MM.1S (cell line): ENCODE measurements at regions not wholly inside any gene's neighbourhood (a gene's known extent, or its start where the extent isn't known, plus 50 kb on each side); places are given as distances from the start of the nearest gene placed in this dataset.

Experiments used
- DNase-seq: peaks from one replicate; pipeline ENCODE4 v3.0.0-alpha.2; 2015
- H2AFZ ChIP-seq: fragments of 300-600 bp; sonication (generic); 2 replicates; pipeline ENCODE4 v1.6.0; 2016; ENCODE audit warnings: antibody characterized with exemption, low read length
- H3F3A ChIP-seq: fragments of 300-600 bp; sonication (generic); 2 replicates; pipeline ENCODE4 v1.6.1; 2016; ENCODE audit warnings: mild to moderate bottlenecking, antibody characterized with exemption, low read length, moderate library complexity, mixed read lengths; ENCODE audit not compliant: insufficient read depth
- H3K27ac ChIP-seq: fragments of 300-600 bp; sonication (generic); 2 replicates; pipeline ENCODE4 v1.5.1; 2016; ENCODE audit warnings: mild to moderate bottlenecking, low read length
- H3K27me3 ChIP-seq: fragments of 300-600 bp; sonication (generic); replicated peaks from 2 replicates; pipeline ENCODE4 v1.6.0; 2016; ENCODE audit warnings: low read length; ENCODE audit not compliant: insufficient read depth
- H3K36me3 ChIP-seq: fragments of 300-600 bp; sonication (generic); replicated peaks from 2 replicates; pipeline ENCODE4 v1.6.1; 2016; ENCODE audit warnings: mild to moderate bottlenecking, low read length, mixed read lengths; ENCODE audit not compliant: insufficient read depth
- H3K4me1 ChIP-seq: fragments of 300-600 bp; sonication (generic); 2 replicates; pipeline ENCODE4 v1.6.1; 2016; ENCODE audit warnings: low read length, mixed read lengths
- H3K4me2 ChIP-seq: fragments of 300-600 bp; sonication (generic); 2 replicates; pipeline ENCODE4 v1.6.0; 2016; ENCODE audit warnings: low read depth, low read length
- H3K4me3 ChIP-seq: fragments of 300-600 bp; sonication (generic); 2 replicates; pipeline ENCODE4 v1.5.1; 2016; ENCODE audit warnings: low read length, mixed read lengths
- H3K79me2 ChIP-seq: fragments of 300-600 bp; sonication (generic); 2 replicates; pipeline ENCODE4 v1.6.1; 2016; ENCODE audit warnings: mixed run types, low read length, mixed read lengths
- H3K9ac ChIP-seq: fragments of 300-600 bp; sonication (generic); 2 replicates; pipeline ENCODE4 v1.6.1; 2016; ENCODE audit warnings: low read length, mixed read lengths
- H3K9me2 ChIP-seq: fragments of 300-600 bp; sonication (generic); replicated peaks from 2 replicates; pipeline ENCODE4 v1.6.1; 2016; ENCODE audit warnings: mild to moderate bottlenecking, low read length, mixed read lengths; ENCODE audit not compliant: insufficient read depth
- H3K9me3 ChIP-seq: fragments of 300-600 bp; sonication (generic); replicated peaks from 2 replicates; pipeline ENCODE4 v1.6.1; 2016; ENCODE audit warnings: mild to moderate bottlenecking, low read length, mixed read lengths; ENCODE audit not compliant: insufficient read depth
- H4K20me1 ChIP-seq: fragments of 300-600 bp; sonication (generic); 2 replicates; pipeline ENCODE4 v1.6.1; 2016; ENCODE audit warnings: mild to moderate bottlenecking, low read length, moderate library complexity, mixed read lengths; ENCODE audit not compliant: insufficient read depth
- CTCF ChIP-seq: fragments of 300-600 bp; sonication (generic); IDR thresholded peaks from 2 replicates; pipeline ENCODE4 v1.5.1; 2016; ENCODE audit warnings: antibody characterized with exemption, low read length, mixed read lengths
- EZH2 ChIP-seq: fragments of 300-600 bp; sonication (generic); optimal IDR thresholded peaks from 2 replicates; pipeline ENCODE3; 2017; ENCODE audit warnings: low read depth, mild to moderate bottlenecking, antibody characterized with exemption, low read length, mixed read lengths
- EZH2phosphoT487 ChIP-seq: fragments of 300-600 bp; sonication (generic); IDR thresholded peaks from 2 replicates; pipeline ENCODE4 v1.6.1; 2018; ENCODE audit warnings: antibody characterized with exemption, low read length

GRCh38 chr16:73711406-73712080 is 585.1 kb upstream of the PSMD7 start:
- TF ChIP-seq EZH2 (no peak), CTCF (no peak), EZH2phosphoT487 (no peak)

GRCh38 chr16:73710526-73710925 is 586.1 kb upstream of the PSMD7 start:
- no peak for DNase-seq
- no peak for TF ChIP-seq CTCF
- no peaks in the 10 kb centered on the region for H4K20me1 ChIP-seq
- H3K9me3 ChIP-seq: no peaks in the 10 kb centered on the region
- H3K79me2 ChIP-seq: no peaks in the 10 kb centered on the region
- no peaks in the 10 kb centered on the region for H3F3A ChIP-seq
- H3K36me3 ChIP-seq: no peaks in the 10 kb centered on the region
- no peak overlapping the region for H3K4me3 ChIP-seq
- H2AFZ ChIP-seq: no peak overlapping the region
- H3K9me2 ChIP-seq: no peaks in the 10 kb centered on the region
- H3K27ac ChIP-seq: no peak overlapping the region
- no peaks in the 10 kb centered on the region for H3K27me3 ChIP-seq
- no peaks in the 10 kb centered on the region for H3K4me1 ChIP-seq
- no peak overlapping the region for H3K9ac ChIP-seq
- H3K4me2 ChIP-seq: no peak overlapping the region

More at GRCh38 chr16:73711406-73712080, 585.1 kb upstream of the PSMD7 start:
- H3K9ac ChIP-seq: no peak overlapping the region; the same call in 1 of the 2 replicates
- no peaks in the 10 kb centered on the region for H3K79me2 ChIP-seq
- H3K9me3 ChIP-seq: no peaks in the 10 kb centered on the region
- H4K20me1 ChIP-seq: no peaks in the 10 kb centered on the region
- DNase-seq: no peak
- H3K27ac ChIP-seq: no peak overlapping the region
- H3K9me2 ChIP-seq: no peaks in the 10 kb centered on the region
- H3F3A ChIP-seq: no peaks in the 10 kb centered on the region
- no peaks in the 10 kb centered on the region for H3K27me3 ChIP-seq
- H2AFZ ChIP-seq: peak overlapping the region; percentile 51; the same call in 1 of the 2 replicates
- H3K36me3 ChIP-seq: no peaks in the 10 kb centered on the region
- H3K4me3 ChIP-seq: no peak overlapping the region
- peak overlapping the region; percentile 29; the same call in 1 of the 2 replicates for H3K4me2 ChIP-seq
- no peaks in the 10 kb centered on the region for H3K4me1 ChIP-seq

GRCh38 chr16:73707863-73708262 is 588.8 kb upstream of the PSMD7 start:
- Histone ChIP-seq H3K9me2 (no peaks in the 10 kb centered on the region), H3K27me3 (no peaks in the 10 kb centered on the region), H3K36me3 (no peaks in the 10 kb centered on the region), H3K4me1 (no peaks in the 10 kb centered on the region), H3F3A (no peaks in the 10 kb centered on the region), H3K4me3 (no peak overlapping the region), H3K9ac (no peak overlapping the region), H2AFZ (no peak overlapping the region), H3K4me2 (no peak overlapping the region), H4K20me1 (no peaks in the 10 kb centered on the region), H3K9me3 (no peaks in the 10 kb centered on the region), H3K79me2 (no peaks in the 10 kb centered on the region), H3K27ac (no peak overlapping the region)
- no peak for DNase-seq
- TF ChIP-seq CTCF: no peak
- no peak for TF ChIP-seq EZH2phosphoT487
- TF ChIP-seq EZH2: no peak
